GM21576 (cell line): ENCODE measurements at regions not wholly inside any gene's neighbourhood (a gene's known extent, or its start where the extent isn't known, plus 50 kb on each side); places are given as distances from the start of the nearest gene placed in this dataset.

Experiments used
- ATAC-seq: cut with Tn5 transposase; IDR thresholded peaks from one replicate; pipeline ENCODE4 v1.9.1; 2021; ENCODE audit warnings: mild to moderate bottlenecking, moderate library complexity; ENCODE audit not compliant: unreplicated experiment

DNA sequence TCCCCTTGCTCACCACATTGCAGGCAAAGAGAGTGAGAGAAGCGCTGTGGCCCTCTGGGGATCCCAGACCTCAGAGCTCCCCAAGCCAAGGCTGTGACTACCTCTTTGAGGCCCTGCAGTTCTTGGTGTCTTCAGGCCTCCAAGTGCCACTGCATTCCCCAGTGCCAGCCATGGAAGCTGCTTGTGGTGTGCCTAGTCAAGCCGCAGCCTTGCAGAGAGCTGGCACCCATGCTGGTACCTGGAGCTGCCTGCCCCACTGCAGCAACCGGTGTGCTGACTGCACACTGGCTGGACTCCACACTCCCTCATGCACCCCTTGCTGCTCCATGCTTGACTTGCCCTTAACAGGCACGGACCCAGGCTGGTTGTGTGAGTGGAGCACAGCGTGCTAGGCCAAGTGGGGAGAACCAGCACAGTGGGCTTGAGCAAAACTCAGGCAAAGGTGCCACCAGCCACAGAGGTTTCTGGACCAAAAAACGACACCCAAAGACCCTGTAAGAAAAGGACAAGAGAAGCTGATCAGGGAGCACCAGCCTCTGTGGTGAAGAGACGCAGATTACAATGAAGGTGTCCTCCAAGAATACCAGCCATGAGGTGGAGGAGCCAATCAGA, 113.5 kb upstream of the TMEM18 start:
- no peak for ATAC-seq

- ATAC-seq, result no peak
These were observed 112.9 kb upstream of the TMEM18 start for GRCh38 chr2:790081-790480.

- ATAC-seq, result no peak
These were observed 112.3 kb upstream of the TMEM18 start for GRCh38 chr2:789529-789928.

GRCh38 chr2:788227-789032, 111.2 kb upstream of the TMEM18 start:
- no peak for ATAC-seq

DNA sequence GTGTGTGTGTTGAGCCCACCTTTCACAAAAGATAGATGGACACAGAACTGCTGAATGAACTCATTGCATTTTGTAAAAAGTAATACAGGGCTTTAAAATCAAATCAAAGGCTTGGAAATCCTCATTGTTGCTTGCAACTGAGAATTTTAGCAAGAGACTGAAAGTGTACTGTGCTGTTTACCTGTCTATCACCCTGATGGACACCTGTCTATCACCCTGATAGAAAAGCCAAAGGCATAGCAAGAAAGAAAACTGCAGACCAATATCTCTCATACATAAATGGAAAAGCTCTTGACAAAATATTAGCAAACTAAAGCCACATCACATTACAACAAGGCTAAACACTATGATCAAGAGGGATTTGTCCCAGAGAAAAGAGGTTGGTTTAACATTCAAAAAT, 107.5 kb upstream of the TMEM18 start:
- ATAC-seq, result no peak

GRCh38 chr2:780581-780980, 103.4 kb upstream of the TMEM18 start:
- no peak for ATAC-seq

DNA sequence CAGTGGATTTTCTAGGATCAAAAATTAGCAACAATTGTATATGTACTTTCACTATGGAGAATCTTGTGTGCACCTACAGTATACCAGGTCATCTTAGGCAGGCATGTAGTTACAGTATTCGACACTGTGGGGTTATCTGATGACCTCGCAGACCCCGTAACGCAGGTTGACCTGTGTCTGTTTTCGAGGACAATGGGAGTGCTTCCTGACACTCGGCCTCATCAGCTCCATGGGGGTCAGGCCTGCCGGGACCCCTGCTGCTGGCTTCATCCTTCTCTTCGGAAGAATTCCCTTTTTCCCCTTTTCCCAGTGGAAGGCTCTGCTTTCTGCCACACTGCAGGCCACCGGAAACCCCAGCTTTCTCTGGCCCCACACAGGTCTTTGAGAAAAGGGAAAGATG, 102.8 kb upstream of the TMEM18 start:
- ATAC-seq, result no peak

- ATAC-seq, result no peak
These were observed 101.6 kb upstream of the TMEM18 start for GRCh38 chr2:778731-779350.

- ATAC-seq, result no peak
These were observed 100.3 kb upstream of the TMEM18 start for GRCh38 chr2:777546-777945.

DNA sequence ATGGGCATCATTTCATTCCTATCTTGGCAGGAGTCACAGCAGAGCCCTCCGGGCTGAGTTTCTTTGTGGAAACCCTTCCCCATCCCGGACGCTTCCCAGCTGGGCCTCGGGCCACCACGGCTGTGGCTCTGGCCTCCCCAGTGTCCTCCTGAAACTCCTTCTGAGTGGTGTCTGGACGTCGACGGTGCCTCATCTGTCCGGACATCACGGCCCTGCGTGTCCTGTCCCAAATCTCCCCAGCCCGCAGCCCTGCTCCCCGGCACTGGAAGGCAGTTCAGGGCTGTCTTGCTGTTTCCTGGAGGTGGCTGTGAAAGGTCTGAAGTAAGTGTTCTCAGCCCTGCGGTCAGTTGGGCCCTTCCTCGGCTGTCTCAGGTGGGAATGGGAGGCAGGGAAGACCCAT, 99.8 kb upstream of the TMEM18 start:
- ATAC-seq, result no peak

DNA sequence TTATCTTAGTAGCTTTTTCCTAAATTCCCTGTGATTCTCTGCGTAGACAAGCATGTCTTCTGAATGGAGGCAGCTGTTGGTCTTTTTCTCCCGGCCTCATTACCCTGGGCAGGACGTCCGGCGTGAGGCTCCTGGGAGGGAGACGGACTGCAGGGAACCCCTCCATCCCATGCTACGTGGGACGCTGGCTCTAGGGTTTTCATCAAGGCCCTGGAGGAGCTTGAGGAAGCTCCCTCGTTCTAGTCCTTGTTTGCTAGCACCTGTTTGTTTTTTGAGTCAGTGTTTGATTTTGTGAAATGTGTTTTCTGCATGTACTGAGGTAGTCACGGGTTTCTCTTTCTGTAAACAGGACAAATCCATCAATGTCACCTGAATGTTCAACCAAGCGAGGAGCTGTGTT, 99.3 kb upstream of the TMEM18 start:
- ATAC-seq, result no peak

DNA sequence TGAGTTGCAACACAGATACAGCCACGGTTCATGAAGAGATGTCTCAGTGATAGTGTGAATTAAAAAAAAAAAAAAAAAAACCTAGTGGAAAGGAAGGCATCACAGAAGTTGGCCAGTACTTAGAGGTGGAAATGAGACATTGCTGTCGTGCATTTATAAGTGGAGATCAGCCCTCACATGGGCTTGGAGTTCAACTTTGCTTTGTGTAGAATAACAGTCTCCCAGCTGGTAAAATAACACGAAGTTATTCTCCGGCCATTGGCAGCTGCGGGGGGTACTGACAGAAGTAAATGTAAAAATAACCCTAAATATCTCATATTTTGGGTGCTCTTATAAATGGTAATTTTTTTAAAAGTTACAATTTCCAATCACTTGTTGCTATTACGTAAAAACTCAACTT, 98.8 kb upstream of the TMEM18 start:
- ATAC-seq, result no peak

DNA sequence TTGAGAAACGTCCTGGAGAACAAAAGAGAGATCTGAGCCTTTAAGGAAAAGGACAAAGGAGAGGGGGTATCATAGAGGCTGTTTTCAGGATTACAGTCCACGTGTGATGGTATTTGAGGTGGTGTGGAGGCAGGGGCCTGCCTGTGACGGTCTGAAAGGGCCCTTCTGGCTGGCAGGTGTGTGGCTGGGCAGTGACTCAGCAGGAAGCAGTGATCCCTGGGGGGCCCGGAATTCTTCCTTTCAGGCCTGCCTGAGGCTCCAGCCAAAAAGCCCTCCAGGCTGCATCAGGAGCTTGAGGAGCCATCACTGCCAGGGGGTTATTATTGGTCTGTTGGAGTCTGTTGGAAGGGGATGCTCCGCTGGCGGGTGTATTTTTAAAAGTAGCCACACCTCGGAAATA, 97.2 kb upstream of the TMEM18 start:
- ATAC-seq, result no peak

- no peak for ATAC-seq
These were observed 96.3 kb upstream of the TMEM18 start for GRCh38 chr2:773256-774160.

GRCh38 chr2:771538-771937, 94.3 kb upstream of the TMEM18 start:
- no peak for ATAC-seq

GRCh38 chr2:770776-771175, 93.6 kb upstream of the TMEM18 start:
- no peak for ATAC-seq

DNA sequence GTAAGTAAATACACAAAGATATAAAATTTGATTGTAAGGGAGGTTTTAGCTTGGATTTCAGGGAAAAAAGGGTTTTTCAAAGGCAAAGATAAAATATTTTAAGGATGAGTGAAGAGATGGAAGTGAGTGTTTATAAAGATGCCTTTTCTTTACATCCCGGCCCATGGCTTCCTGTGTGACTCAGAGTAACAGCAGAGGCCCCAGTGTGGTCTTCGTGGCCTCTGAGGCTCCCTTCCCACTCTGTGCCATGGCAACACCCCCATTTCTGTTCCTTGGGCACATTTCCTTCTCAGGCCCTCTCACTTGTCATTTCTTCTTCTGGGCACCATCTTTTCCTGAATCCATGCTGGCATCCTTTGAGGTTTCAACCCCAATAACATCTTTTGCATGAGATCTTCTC, 92.6 kb upstream of the TMEM18 start:
- ATAC-seq, result no peak

DNA sequence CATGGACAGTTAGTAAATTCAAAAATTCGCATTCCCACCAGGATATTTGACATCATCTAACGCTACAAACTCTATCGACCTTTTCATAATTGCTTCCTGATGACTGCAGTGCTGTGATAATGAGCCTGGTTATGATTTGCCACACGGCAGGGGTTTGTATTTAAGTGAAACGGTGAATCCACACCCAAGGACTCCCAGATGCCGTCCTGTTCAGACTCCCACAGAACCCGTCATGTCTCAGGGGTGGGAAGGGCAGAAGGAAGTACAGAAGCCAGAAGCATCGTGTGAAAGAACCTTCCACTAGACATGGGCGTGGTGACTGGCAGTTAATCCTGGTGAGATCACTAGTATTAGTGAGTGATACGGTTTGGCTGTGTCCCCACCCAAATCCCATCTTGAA, 91.2 kb upstream of the TMEM18 start:
- no peak for ATAC-seq

DNA sequence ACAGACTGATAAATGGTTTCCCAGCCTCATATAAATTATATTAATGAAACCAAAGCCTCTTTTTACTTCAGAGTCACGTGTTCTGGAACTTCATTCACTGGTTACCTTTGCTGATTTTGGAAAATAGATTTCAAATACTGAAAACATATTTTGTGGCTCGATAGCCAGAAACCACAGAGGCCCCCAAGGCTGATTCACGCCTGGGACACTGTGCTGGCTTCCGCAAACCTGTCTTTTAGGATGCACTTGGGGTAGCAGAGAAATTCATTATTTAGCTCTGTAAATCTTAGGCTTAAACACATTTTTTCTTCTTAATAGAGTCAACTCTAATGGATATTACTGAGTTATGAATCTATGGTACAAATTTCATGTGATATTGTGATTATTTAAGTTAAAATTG, 90.7 kb upstream of the TMEM18 start:
- no peak for ATAC-seq

DNA sequence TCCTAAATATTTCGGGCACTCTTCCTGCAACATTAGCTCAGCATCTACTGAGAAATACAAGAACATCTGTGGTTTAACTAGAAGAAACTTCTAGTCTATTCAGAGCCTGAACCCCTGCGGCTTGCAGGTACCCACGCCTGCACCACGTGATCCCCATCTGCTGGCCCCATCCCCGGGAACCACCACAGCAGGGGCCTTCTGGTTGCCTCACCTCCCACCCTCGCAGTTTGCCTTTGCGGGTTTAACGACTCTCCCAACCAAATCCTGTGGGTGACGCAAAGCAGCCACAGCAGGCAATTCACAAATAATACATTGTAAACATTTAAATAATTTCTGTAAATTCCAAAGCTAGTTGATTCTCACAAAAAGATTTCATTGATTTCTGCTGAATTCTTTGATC, 90.2 kb upstream of the TMEM18 start:
- ATAC-seq, result no peak

DNA sequence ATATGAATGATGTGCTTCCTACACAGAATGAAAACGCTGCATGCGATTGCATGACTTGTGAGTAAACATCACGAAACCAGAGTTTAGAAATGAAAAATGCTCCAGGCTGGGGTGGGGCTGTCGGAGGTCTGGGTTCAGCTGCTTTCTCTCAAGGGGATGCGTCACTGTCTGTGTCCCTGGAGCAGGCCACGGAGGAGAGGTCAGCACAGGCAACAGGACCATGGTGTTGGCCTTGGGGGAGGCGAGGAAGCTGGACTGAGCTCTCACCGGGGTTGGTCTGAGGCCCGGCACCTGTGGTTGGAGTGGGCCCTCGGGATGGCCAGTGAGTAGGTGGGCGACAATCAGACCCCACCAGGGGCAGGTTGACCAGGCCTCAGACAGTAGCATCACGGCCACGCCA, 89.0 kb upstream of the TMEM18 start:
- no peak for ATAC-seq
